ENCODE measurements at regions not wholly inside any gene's neighbourhood (a gene's known extent, or its start where the extent isn't known, plus 50 kb on each side); places are given as distances from the start of the nearest gene placed in this dataset.

DNA sequence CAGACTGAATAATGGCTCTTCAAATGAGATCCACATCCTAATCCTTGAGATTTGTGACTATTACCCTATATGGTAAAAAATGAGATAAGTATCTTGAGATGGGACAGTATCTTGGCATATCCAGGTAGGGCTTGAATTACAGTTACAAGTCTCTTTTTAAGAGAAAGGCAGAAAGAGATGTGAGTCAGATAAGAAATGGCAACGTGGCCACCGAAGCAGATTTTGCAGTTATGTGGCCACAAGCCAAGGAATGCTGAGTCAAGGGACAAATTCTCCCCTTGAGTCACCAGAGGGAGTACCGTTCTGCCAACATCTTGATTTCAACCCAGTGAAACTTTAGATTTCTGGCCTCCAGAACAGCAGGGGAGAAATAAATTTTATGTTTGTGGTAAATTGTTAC lies 1983.0 kb upstream of the C9orf72 start:
- DNase-seq (ENCODE audit: low read depth) = peak; percentile 92
- no peak overlapping the region for H3K4me3 ChIP-seq (ENCODE audit: low read depth, low read length)
- no peak for TF ChIP-seq CTCF (IDR thresholded peaks at IDR 0.05; ENCODE audit: insufficient read depth, low read length)

- no peak for TF ChIP-seq CTCF (IDR thresholded peaks at IDR 0.05; ENCODE audit: insufficient read depth, low read length)
- no peak overlapping the region for H3K4me3 ChIP-seq (ENCODE audit: low read depth, low read length)
- DNase-seq (ENCODE audit: low read depth) = peak; percentile 5
Observed at GRCh38 chr9:29556746-29557145, 1983.5 kb upstream of the C9orf72 start.

DNA sequence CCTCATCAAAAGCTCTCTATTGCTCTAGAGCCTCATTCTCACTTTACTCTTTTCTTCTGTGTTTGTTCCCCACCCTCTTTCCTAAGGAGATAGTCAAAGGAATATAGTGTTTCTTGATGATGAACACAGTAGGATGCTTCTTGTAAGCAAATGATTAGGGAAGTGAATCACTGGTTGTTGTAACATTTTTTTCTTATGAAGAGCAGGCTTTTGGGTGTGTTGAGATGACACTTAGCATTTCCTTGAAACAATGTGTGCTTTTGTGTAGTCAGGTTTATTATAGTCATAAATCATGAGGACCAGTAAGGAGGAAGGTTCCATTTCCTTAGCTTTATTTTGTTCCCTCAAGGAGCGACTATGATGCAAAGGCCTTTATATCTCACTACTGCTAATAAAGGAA lies 1991.3 kb upstream of the C9orf72 start:
- no peak for TF ChIP-seq CTCF (IDR thresholded peaks at IDR 0.05; ENCODE audit: insufficient read depth, low read length)
- no peak for DNase-seq (ENCODE audit: low read depth)
- no peak overlapping the region for H3K4me3 ChIP-seq (ENCODE audit: low read depth, low read length)

GRCh38 chr9:29575219-29575618 lies 2001.9 kb upstream of the C9orf72 start:
- no peak for TF ChIP-seq CTCF (IDR thresholded peaks at IDR 0.05; ENCODE audit: insufficient read depth, low read length)
- peak; percentile 3 for DNase-seq (ENCODE audit: low read depth)
- H3K4me3 ChIP-seq (ENCODE audit: low read depth, low read length) = no peak overlapping the region

GRCh38 chr9:29588361-29588760 lies 2015.1 kb upstream of the C9orf72 start:
- H3K4me3 ChIP-seq (ENCODE audit: low read depth, low read length) = no peak overlapping the region
- TF ChIP-seq CTCF (IDR thresholded peaks at IDR 0.05; ENCODE audit: insufficient read depth, low read length) = no peak
- no peak for DNase-seq (ENCODE audit: low read depth)

GRCh38 chr9:29609282-29609681 lies 2036.0 kb upstream of the C9orf72 start:
- DNase-seq (ENCODE audit: low read depth) = no peak
- H3K4me3 ChIP-seq (ENCODE audit: low read depth, low read length) = no peak overlapping the region
- TF ChIP-seq CTCF (IDR thresholded peaks at IDR 0.05; ENCODE audit: insufficient read depth, low read length) = no peak

GRCh38 chr9:29613773-29614172 lies 2040.5 kb upstream of the C9orf72 start:
- H3K4me3 ChIP-seq (ENCODE audit: low read depth, low read length) = no peak overlapping the region
- no peak for DNase-seq (ENCODE audit: low read depth)
- no peak for TF ChIP-seq CTCF (IDR thresholded peaks at IDR 0.05; ENCODE audit: insufficient read depth, low read length)
